Endothelial cell of umbilical vein (primary cell): ENCODE measurements at regions not wholly inside any gene's neighbourhood (a gene's known extent, or its start where the extent isn't known, plus 50 kb on each side); places are given as distances from the start of the nearest gene placed in this dataset.

Source experiments
- CTCF ChIP-seq, 2 donors: IDR thresholded peaks; 1 replicate in 1 of 2; 2 replicates in 1 of 2; pipeline ENCODE4 v1.5.1; 2011; ENCODE audit warnings: low read length in 2 of 2, mild to moderate bottlenecking in 2 of 2, moderate library complexity in 2 of 2, control low read depth in 1 of 2, inconsistent platforms in 1 of 2, low read depth in 1 of 2; ENCODE audit not compliant: insufficient read depth in 1 of 2; ENCODE audit errors: extremely low read depth in 1 of 2
- EZH2 ChIP-seq: IDR thresholded peaks from 2 replicates; pipeline ENCODE4 v1.6.1; 2012; ENCODE audit warnings: borderline replicate concordance, low read depth, mild to moderate bottlenecking, moderate library complexity, low read length, inconsistent platforms; ENCODE audit not compliant: severe bottlenecking
- JUN ChIP-seq: IDR thresholded peaks from 2 replicates; pipeline ENCODE4 v1.6.1; 2011; ENCODE audit warnings: borderline replicate concordance, low read depth; ENCODE audit not compliant: insufficient read length, insufficient read depth
- MYC ChIP-seq: IDR thresholded peaks from one replicate; pipeline ENCODE4 v1.6.1; 2011; ENCODE audit warnings: mild to moderate bottlenecking, low read depth, low read length
- POLR2A ChIP-seq: IDR thresholded peaks from 2 replicates; pipeline ENCODE4 v1.6.1; 2012; ENCODE audit warnings: low read depth, mild to moderate bottlenecking, control low read depth, low read length
- TF ChIP-seq, protein P1 (sequence below): IDR thresholded peaks from 2 replicates; pipeline ENCODE4 v1.6.1; 2011; ENCODE audit not compliant: insufficient read depth, insufficient read length

DNA sequence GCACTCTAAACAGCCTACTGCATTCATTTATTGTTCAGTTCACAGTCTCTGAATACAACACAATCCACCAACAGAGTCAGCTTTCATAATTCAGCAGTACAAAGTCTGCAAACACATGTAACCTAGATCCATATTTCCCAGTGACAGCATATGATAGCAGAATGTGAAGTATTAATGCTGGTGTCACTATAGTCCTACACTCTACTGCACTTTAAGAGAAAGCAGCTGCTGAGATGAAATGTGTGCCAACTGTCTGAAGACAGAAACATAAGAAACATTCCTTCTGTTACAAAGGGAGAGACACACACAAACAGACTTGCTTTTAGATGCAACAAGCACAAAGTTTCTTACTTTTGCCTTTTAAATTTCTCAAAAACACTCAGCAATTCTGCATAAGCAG lies 441.8 kb downstream of the ZEB2 start:
- TF ChIP-seq CTCF (IDR thresholded peaks at IDR 0.05; ENCODE audit: extremely low read depth in 1 of 2, insufficient read depth in 1 of 2, low read depth in 1 of 2, low read length in 2 of 2) (no peak), EZH2 (no peak), POLR2A (no peak), JUN (no peak), MYC (no peak)
- TF ChIP-seq, protein P1, sequence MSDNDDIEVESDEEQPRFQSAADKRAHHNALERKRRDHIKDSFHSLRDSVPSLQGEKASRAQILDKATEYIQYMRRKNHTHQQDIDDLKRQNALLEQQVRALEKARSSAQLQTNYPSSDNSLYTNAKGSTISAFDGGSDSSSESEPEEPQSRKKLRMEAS = no peak
